Peyer's patch (tissue), 4 donors: ENCODE measurements at regions not wholly inside any gene's neighbourhood (a gene's known extent, or its start where the extent isn't known, plus 50 kb on each side); places are given as distances from the start of the nearest gene placed in this dataset.
A peak's percentile ranks its signal among the peaks of the same experiment; 100 is the strongest.
"Not testable (repeated sequence)": the region's sequence is repeated elsewhere in the genome, so short reads cannot be mapped to it uniquely, and the experiment has no call there.

ENCODE experiments used
- DNase-seq, 3 donors: peaks; one replicate each; pipeline ENCODE4 v3.0.0-alpha.2; 2017 to 2019
- H3K27ac ChIP-seq, 4 donors: fragments of 200-600 bp; sonication (generic); one replicate each; pipeline ENCODE4 v1.5.1; 2016 to 2019
- H3K27me3 ChIP-seq, 2 donors: fragments of 200-600 bp; sonication (generic); one replicate each; pipeline ENCODE4 v1.5.1; 2019
- H3K36me3 ChIP-seq, 3 donors: fragments of 200-600 bp; sonication (generic); one replicate each; pipeline ENCODE4 v1.5.1; 2016 to 2019
- H3K4me1 ChIP-seq, 4 donors: fragments of 200-600 bp; sonication (generic); one replicate each; pipeline ENCODE4 v1.5.1; 2016 to 2019
- H3K4me3 ChIP-seq, 4 donors: fragments of 200-600 bp; sonication (generic); 1 replicate in 3 of 4; 2 replicates in 1 of 4; pipeline ENCODE4 v1.5.1; 2016 to 2019; ENCODE audit warnings: mild to moderate bottlenecking in 1 of 4
- H3K9me3 ChIP-seq, 4 donors: fragments of 200-600 bp; sonication (generic); one replicate each; pipeline ENCODE4 v1.5.1; 2016 to 2019; ENCODE audit warnings: mild to moderate bottlenecking in 1 of 4
- POLR2A ChIP-seq, 2 donors: fragments of 450-650 bp; IDR thresholded peaks; one replicate each; pipeline ENCODE4 v1.5.1; 2017; ENCODE audit warnings: antibody characterized with exemption in 2 of 2, mild to moderate bottlenecking in 2 of 2, moderate library complexity in 2 of 2
- TF ChIP-seq, protein P1 (sequence below), 6 experiments: fragments of 450-650 bp in 4 of 6; fragments of 200-600 bp in 2 of 6; sonication (generic) in 1 of 6; IDR thresholded peaks; one replicate each; pipeline ENCODE4 v1.5.1; 2017 to 2019; ENCODE audit warnings: antibody characterized with exemption in 6 of 6, mild to moderate bottlenecking in 3 of 6, moderate library complexity in 1 of 6

DNA sequence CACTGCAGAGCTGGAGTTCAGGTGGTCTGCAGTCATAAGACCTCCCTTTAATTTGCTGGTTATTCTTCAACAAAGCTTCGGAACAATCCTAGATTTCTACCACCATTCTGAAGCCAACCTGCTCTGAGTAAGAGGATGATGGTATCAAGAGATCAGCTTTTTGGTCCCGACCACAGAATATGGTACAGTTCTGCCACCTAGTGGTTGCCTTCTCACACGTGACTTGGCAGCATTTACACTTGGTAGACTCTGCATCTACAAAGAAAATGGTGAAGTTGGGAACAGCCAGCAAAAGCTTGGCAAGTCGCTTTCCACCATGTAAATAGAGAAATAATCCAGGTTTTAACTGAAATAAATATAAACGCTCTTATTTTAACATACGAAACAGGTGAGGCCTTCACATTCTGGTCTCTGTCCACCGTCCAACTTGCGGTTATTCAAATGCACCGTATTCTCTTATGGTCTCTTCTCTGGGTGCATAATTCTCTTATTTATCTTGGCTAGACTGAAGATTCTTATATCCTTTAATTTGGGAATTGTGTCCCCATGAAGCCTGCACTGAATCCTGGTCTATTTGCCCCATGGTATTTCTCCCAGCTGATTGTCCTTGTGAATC lies 173.9 kb upstream of the GRM3 start:
- Histone ChIP-seq H3K36me3 (no peaks in the 10 kb centered on the region), H3K27me3 (no peaks in the 10 kb centered on the region), H3K4me1 (no peaks in the 10 kb centered on the region), H3K27ac (no peak overlapping the region), H3K4me3 (no peak overlapping the region), H3K9me3 (no peaks in the 10 kb centered on the region)
- TF ChIP-seq, protein P1, sequence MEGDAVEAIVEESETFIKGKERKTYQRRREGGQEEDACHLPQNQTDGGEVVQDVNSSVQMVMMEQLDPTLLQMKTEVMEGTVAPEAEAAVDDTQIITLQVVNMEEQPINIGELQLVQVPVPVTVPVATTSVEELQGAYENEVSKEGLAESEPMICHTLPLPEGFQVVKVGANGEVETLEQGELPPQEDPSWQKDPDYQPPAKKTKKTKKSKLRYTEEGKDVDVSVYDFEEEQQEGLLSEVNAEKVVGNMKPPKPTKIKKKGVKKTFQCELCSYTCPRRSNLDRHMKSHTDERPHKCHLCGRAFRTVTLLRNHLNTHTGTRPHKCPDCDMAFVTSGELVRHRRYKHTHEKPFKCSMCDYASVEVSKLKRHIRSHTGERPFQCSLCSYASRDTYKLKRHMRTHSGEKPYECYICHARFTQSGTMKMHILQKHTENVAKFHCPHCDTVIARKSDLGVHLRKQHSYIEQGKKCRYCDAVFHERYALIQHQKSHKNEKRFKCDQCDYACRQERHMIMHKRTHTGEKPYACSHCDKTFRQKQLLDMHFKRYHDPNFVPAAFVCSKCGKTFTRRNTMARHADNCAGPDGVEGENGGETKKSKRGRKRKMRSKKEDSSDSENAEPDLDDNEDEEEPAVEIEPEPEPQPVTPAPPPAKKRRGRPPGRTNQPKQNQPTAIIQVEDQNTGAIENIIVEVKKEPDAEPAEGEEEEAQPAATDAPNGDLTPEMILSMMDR (IDR thresholded peaks at IDR 0.05), result peak in 4 of 6 experiments; percentile 41 to 67 (median 64)
- no peak for TF ChIP-seq POLR2A (IDR thresholded peaks at IDR 0.05)
- peak in 1 of 3 donors; percentile 64 for DNase-seq

- no peak for TF ChIP-seq POLR2A (IDR thresholded peaks at IDR 0.05)
- TF ChIP-seq, protein P1 (IDR thresholded peaks at IDR 0.05), result no peak
- DNase-seq, result no peak
- Histone ChIP-seq H3K27ac (no peak overlapping the region), H3K9me3 (no peaks in the 10 kb centered on the region), H3K4me3 (no peak overlapping the region), H3K36me3 (no peaks in the 10 kb centered on the region), H3K4me1 (no peaks in the 10 kb centered on the region), H3K27me3 (no peaks in the 10 kb centered on the region)
Observed at GRCh38 chr7:86454753-86455152, 189.0 kb upstream of the GRM3 start.

- Histone ChIP-seq H3K9me3 (no peaks in the 10 kb centered on the region), H3K27me3 (no peaks in the 10 kb centered on the region), H3K36me3 (no peaks in the 10 kb centered on the region), H3K4me1 (no peaks in the 10 kb centered on the region), H3K27ac (no peak overlapping the region), H3K4me3 (no peak overlapping the region)
- no peak for DNase-seq
- TF ChIP-seq, protein P1 (IDR thresholded peaks at IDR 0.05), result no peak
- TF ChIP-seq POLR2A (IDR thresholded peaks at IDR 0.05), result no peak
Observed at GRCh38 chr7:86453454-86453853, 190.3 kb upstream of the GRM3 start.

GRCh38 chr7:86448856-86449255 lies 194.9 kb upstream of the GRM3 start:
- H3K9me3 ChIP-seq, result no peaks in the 10 kb centered on the region
- no peak overlapping the region for H3K4me3 ChIP-seq
- no peaks in the 10 kb centered on the region for H3K27me3 ChIP-seq
- no peak for DNase-seq
- TF ChIP-seq, protein P1 (IDR thresholded peaks at IDR 0.05), result no peak
- TF ChIP-seq POLR2A (IDR thresholded peaks at IDR 0.05), result no peak
- no peaks in the 10 kb centered on the region for H3K36me3 ChIP-seq
- no peak overlapping the region for H3K27ac ChIP-seq
- no peaks in the 10 kb centered on the region for H3K4me1 ChIP-seq

DNA sequence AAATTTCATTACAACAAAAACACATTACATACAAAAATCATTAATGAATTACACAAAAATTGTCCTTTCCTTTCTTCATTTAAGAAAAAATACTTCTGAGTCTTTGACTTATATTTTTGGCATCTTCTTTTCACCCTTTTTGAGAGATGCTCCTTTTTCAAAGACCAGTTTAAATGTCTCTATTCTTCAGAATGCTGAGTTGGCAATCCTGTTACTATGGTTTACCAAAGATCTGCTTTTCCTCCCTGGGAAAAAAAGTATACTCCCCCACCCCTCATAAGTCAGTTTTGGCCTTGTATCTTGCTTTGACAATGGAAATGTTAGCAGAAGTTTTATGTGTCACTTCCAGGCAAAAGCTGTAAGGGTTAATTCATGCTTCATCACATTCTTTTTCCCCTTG lies 198.4 kb upstream of the GRM3 start:
- Histone ChIP-seq H3K36me3 (no peaks in the 10 kb centered on the region), H3K27me3 (no peaks in the 10 kb centered on the region), H3K4me1 (no peaks in the 10 kb centered on the region), H3K27ac (no peak overlapping the region), H3K9me3 (no peaks in the 10 kb centered on the region), H3K4me3 (no peak overlapping the region)
- no peak for DNase-seq
- TF ChIP-seq, protein P1 (IDR thresholded peaks at IDR 0.05), result no peak
- TF ChIP-seq POLR2A (IDR thresholded peaks at IDR 0.05), result no peak

DNA sequence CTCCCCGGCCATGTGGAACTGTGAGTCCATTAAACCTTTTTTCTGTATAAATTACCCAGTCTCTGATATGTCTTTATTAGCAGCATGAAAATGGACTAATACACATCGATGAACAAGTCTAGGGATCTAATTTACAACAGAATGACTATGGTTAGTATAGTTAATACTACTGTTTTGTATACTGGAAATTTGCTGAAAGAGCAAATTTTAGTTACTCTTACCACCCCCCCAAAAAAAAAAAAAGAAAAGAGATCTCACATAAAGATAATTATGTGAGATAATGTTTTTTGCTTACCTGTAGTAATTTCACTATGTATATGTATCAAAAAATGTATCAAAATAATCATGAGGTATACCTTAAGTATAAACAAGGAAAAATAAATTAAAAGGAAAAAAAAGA lies 199.5 kb upstream of the GRM3 start:
- Histone ChIP-seq H3K4me3 (no peak overlapping the region), H3K36me3 (no peaks in the 10 kb centered on the region), H3K27me3 (no peaks in the 10 kb centered on the region), H3K27ac (no peak overlapping the region), H3K4me1 (no peaks in the 10 kb centered on the region), H3K9me3 (no peaks in the 10 kb centered on the region)
- no peak for DNase-seq
- TF ChIP-seq POLR2A (IDR thresholded peaks at IDR 0.05), result no peak
- TF ChIP-seq, protein P1 (IDR thresholded peaks at IDR 0.05), result no peak

DNA sequence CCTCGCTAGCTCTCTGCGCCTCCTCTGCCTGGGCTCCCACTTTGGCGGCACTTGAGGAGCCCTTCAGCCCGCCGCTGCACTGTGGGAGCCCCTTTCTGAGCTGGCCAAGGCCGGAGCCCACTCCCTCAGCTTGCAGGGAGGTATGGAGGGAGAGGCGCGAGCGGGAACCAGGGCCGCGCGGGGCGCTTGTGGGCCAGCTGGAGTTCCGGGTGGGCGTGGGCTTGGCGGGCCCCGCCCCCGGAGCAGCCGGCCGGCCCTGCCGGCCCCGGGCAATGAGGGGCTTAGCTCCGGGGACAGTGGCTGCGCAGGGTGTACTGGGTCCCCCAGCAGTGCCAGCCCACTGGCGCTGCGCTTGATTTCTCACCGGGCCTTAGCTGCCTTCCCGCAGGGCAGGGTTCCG lies 203.3 kb upstream of the GRM3 start:
- not testable (repeated sequence) for H3K27me3 ChIP-seq, DNase-seq

More for the DNA sequence above, 203.3 kb upstream of the GRM3 start:
- not testable (repeated sequence) for H3K27ac ChIP-seq, H3K36me3 ChIP-seq, H3K9me3 ChIP-seq, H3K4me3 ChIP-seq, H3K4me1 ChIP-seq
